AG04450 (cell line): ENCODE measurements at regions not wholly inside any gene's neighbourhood (a gene's known extent, or its start where the extent isn't known, plus 50 kb on each side); places are given as distances from the start of the nearest gene placed in this dataset.

Experiments
- CTCF ChIA-PET: fragments of 300-600, 350-600 bp; formaldehyde crosslinking; extraction: SDS; loops from one replicate; lab custom pipeline; 2022; ENCODE audit warnings: antibody characterized with exemption, inconsistent platforms; lab: Charles Lee
- POLR2A ChIA-PET: fragments of 350-600 bp; formaldehyde crosslinking; extraction: SDS; loops from one replicate; lab custom pipeline; 2021; ENCODE audit warnings: antibody characterized with exemption, inconsistent platforms; lab: Yijun Ruan, JAX
- DNase-seq: peaks from one replicate; pipeline ENCODE4 v3.0.0-alpha.2; 2011; ENCODE audit warnings: low read depth, low spot score
- H3K27ac ChIP-seq: one replicate; pipeline ENCODE4 v1.5.1; 2012; ENCODE audit warnings: low read depth, low read length, control low read depth
- H3K27me3 ChIP-seq: one replicate; pipeline ENCODE4 v1.6.0; 2012; ENCODE audit warnings: low read length; ENCODE audit not compliant: control insufficient read depth, insufficient read depth
- H3K4me3 ChIP-seq: 2 replicates; pipeline ENCODE4 v1.5.1; 2011; ENCODE audit warnings: mild to moderate bottlenecking, low read depth, low read length, control low read depth
- H3K9me3 ChIP-seq: 2 replicates; pipeline ENCODE4 v1.5.1; 2012; ENCODE audit warnings: low read length; ENCODE audit not compliant: control insufficient read depth, insufficient read depth
- TF ChIP-seq, protein P1 (sequence below): IDR thresholded peaks from 2 replicates; pipeline ENCODE4 v1.5.1; 2011; ENCODE audit warnings: low read depth, low read length, control low read depth, inconsistent platforms

- POLR2A ChIA-PET, result no interaction called here
- Histone ChIP-seq H3K27me3 (no peaks in the 10 kb centered on the region), H3K4me3 (no peak overlapping the region), H3K9me3 (0 out of 2 replicates have a peak, but pooled peaks cover 3% of the 10 kb centered on the region), H3K27ac (no peak overlapping the region)
- CTCF ChIA-PET, result interaction anchor here (0.6 kb wide), 1 partner anchor 1051 kb away, joined by 3 read pairs; no protein-coding TSS in a partner anchor
- DNase-seq, result peak; percentile 26
- TF ChIP-seq, protein P1, sequence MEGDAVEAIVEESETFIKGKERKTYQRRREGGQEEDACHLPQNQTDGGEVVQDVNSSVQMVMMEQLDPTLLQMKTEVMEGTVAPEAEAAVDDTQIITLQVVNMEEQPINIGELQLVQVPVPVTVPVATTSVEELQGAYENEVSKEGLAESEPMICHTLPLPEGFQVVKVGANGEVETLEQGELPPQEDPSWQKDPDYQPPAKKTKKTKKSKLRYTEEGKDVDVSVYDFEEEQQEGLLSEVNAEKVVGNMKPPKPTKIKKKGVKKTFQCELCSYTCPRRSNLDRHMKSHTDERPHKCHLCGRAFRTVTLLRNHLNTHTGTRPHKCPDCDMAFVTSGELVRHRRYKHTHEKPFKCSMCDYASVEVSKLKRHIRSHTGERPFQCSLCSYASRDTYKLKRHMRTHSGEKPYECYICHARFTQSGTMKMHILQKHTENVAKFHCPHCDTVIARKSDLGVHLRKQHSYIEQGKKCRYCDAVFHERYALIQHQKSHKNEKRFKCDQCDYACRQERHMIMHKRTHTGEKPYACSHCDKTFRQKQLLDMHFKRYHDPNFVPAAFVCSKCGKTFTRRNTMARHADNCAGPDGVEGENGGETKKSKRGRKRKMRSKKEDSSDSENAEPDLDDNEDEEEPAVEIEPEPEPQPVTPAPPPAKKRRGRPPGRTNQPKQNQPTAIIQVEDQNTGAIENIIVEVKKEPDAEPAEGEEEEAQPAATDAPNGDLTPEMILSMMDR, result no peak
Measured at GRCh38 chr4:123667496-123667895, 270.9 kb downstream of the SPRY1 start.

GRCh38 chr4:123667991-123668390 lies 271.4 kb downstream of the SPRY1 start:
- H3K9me3 ChIP-seq, result 0 out of 2 replicates have a peak, but pooled peaks cover 3% of the 10 kb centered on the region
- no peak overlapping the region for H3K27ac ChIP-seq
- TF ChIP-seq, protein P1, result no peak
- ChIA-PET CTCF (no interaction called here), POLR2A (no interaction called here)
- H3K27me3 ChIP-seq, result no peaks in the 10 kb centered on the region
- no peak overlapping the region for H3K4me3 ChIP-seq
- DNase-seq, result no peak

DNA sequence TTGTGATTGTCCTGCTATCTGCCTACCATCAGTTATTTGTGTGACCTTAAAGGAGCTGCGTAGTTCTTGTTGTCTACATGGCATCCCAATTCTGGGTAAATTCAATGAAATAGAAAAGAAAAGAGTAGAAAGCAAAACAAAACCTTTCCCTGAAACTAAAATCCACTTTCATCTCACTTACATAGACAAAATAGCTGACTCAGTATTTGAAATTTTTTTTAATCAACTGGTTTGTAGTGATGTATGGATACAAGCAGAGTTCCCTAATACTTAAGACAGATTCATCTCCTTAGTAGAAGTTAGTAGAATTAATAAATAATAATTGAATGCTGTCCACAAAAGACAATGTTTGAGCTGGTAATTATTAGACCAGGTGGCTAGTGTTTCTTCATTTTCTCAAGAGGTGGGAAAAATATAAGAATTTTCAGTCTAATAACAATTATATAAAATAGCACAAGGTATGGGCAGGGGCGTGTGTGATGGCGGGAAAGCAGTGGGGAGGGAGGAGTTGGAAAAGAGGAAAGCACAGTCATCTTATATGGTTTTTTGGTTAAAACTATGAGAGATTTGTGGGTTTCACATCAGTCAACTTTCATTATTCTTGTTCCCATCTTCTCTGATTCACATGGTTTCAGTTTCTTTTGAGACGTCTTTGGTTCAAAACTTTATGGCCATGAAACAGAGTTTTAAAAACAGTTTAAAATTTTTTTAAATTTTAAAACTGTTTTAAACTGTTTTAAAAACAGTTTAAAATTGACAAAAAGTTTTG lies 275.2 kb downstream of the SPRY1 start:
- Histone ChIP-seq H3K27ac (no peak overlapping the region), H3K4me3 (no peak overlapping the region), H3K9me3 (no peaks in the 10 kb centered on the region), H3K27me3 (no peaks in the 10 kb centered on the region)
- ChIA-PET CTCF (interaction anchor here (1.2 to 3.4 kb wide), 2 partner anchors 10 to 281 kb away, joined by 3 to 25 read pairs; no protein-coding TSS in a partner anchor), POLR2A (no interaction called here)
- DNase-seq, result no peak
- TF ChIP-seq, protein P1, result no peak

- ChIA-PET POLR2A (no interaction called here), CTCF (interaction anchor here (3.4 kb wide), 1 partner anchor 12 kb away, joined by 25 read pairs; no protein-coding TSS in a partner anchor)
- TF ChIP-seq, protein P1, result no peak
- DNase-seq, result peak; percentile 8
- Histone ChIP-seq H3K4me3 (no peak overlapping the region), H3K27ac (no peak overlapping the region), H3K27me3 (no peaks in the 10 kb centered on the region), H3K9me3 (no peaks in the 10 kb centered on the region)
Measured at GRCh38 chr4:123672987-123673386, 276.4 kb downstream of the SPRY1 start.

GRCh38 chr4:123673971-123674370 lies 277.4 kb downstream of the SPRY1 start:
- ChIA-PET CTCF (no interaction called here), POLR2A (no interaction called here)
- H3K27me3 ChIP-seq, result no peaks in the 10 kb centered on the region
- no peak overlapping the region for H3K4me3 ChIP-seq
- TF ChIP-seq, protein P1, result no peak
- no peak overlapping the region for H3K27ac ChIP-seq
- no peak for DNase-seq
- no peaks in the 10 kb centered on the region for H3K9me3 ChIP-seq
